HG02840 (cell line): ENCODE measurements at regions not wholly inside any gene's neighbourhood (a gene's known extent, or its start where the extent isn't known, plus 50 kb on each side); places are given as distances from the start of the nearest gene placed in this dataset.
A peak's percentile ranks its signal among the peaks of the same experiment; 100 is the strongest.
"Not testable (repeated sequence)": the region's sequence is repeated elsewhere in the genome, so short reads cannot be mapped to it uniquely, and the experiment has no call there.

Experiments used
- ATAC-seq: cut with Tn5 transposase; IDR thresholded peaks from one replicate; pipeline ENCODE4 v1.9.1; 2021; ENCODE audit warnings: mild to moderate bottlenecking, moderate library complexity, moderate number of reproducible peaks; ENCODE audit not compliant: unreplicated experiment, low FRiP score

DNA sequence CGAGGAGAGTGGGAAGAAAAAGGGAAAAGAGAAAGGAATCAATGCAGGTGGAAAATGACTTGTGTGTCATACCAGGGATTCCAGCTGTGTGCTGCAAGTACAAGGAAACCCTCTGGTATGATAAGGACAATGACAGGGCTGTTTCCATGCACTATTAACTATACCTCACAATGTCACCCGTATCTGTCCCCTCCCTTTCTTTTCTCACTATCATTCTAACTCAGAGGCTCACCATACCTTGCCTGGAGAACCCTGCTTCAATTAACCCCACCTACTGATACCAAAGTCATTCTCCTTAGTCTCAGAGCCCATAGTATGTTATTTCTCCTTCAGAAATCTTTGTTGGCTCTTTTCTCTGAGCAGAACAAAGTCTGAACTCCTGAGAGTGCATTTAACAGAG, 236.2 kb upstream of the NREP start:
- no peak for ATAC-seq

DNA sequence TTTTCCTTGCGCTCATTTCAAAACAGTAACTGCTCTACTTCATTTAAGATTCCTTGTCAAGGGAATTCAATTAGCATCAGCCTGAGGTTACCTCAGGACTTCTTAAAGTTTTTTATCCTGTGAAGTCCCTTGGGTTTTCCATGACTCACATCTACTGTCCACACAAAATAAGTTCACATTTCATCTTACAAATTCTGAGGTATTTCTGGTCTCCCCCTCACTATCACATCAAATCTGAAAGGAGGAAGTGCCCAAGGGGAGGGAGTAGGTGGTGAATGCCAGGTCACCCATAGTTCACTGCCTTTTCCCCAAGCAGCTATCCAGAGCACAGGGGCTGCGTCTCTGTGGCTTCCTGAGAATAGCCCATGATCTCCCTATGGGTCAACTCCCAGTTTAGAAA, 227.1 kb upstream of the NREP start:
- no peak for ATAC-seq

DNA sequence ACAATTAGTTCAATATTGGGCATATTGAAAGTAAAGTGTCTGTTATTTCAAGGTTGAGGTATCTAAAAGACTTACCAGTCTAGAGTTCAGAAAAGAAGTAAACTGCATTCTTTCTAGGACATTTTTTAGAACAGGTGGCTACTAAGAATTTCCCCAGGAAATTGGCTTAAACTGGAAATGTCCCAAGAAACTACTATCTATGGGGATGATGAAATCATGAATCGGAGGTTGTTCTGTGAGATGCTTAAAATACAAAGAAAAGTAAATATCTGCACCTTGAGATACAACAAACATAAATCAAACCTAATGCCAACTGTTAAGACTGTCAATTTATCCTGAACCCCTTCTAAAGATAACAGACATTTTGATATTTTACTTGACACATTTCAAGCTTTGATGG, 226.5 kb upstream of the NREP start:
- no peak for ATAC-seq

DNA sequence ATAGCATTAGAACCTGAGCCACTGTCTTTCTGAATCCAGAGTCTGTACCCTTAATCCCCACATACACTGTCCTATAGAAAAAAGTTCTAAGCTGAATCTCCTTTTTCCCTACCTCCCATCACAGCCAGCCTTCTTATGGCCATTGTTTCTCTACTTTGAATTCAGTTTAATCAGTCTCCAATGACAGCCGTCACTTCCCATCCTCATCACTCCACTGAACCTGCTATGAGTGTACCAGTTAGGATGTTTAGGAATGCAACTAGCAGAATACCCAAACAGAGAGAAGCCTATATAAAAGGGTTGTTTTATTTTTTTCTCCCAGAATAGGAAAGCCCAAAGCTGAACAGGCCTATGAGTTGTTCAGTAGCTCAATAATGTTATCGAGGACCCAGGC, 220.4 kb upstream of the NREP start:
- ATAC-seq: no peak

DNA sequence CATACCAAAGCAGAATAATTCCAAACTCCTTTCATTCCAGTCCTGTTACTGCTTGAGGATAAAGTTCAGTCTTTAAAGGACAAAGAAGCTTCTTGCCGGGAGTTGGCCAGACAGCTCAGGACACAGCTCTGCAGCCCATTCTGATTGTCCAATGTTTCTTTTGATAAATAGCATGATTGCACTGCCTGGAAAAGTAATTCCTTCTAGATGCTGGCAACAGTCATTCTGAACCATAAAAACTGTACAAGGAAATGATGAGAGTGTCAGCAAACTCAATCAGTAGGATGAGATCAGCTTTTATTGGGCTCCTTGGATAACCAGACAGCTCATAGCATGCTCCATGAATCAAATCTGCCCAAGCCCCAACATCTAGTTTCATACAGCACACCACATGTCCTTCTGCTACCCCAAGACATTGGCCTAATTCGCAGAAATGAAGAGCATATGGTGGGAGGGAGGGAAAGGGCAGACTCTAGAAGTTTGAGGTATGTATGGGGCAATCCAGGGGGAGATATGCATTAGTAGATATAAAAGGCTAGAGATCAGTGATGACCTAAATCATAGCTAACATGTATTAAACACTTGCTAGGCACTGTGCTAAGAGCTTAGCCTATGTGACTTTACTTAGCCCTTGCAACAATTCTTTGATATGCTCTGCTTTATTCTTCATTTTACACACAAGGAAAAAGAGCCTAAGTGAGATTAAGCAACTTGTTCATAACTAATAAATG, 219.9 kb upstream of the NREP start:
- ATAC-seq: no peak

DNA sequence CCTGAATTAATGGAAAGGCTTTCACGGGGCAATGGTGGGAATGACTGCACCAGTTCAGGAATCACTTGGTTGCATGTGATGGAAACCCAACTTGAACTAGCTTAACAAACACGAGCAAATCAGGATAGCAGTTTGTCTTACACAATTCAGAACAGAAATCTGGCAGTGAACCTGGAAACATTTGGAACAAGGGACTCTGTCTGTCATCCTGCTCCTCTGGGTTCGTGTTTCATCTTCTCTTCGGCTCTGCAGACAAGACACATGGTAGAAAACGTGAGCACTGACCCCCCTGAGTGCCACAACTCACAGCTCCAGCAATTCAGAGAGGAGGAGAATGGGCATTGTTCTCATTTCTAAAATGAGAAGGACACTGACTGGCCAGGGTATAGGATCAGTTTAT, 218.1 kb upstream of the NREP start:
- ATAC-seq: no peak

DNA sequence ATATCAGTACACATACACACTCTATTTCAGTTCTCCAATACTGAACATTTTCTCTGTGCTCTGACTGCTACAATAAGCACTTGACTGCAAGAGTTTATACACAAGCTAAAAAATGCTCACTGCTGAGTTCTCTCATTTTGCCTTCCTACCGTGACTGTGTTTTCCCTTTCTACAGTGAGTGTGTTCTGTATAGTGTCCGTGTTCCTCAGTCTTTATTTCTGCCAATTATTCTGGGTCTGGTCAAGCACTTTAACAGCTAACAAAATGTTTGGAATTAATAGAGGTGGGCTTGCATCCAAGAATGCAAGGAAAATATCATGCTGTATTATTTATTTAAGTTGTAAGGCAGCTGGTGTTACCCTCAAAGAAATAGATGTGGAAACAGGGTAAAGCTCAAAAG, 217.0 kb upstream of the NREP start:
- no peak for ATAC-seq

DNA sequence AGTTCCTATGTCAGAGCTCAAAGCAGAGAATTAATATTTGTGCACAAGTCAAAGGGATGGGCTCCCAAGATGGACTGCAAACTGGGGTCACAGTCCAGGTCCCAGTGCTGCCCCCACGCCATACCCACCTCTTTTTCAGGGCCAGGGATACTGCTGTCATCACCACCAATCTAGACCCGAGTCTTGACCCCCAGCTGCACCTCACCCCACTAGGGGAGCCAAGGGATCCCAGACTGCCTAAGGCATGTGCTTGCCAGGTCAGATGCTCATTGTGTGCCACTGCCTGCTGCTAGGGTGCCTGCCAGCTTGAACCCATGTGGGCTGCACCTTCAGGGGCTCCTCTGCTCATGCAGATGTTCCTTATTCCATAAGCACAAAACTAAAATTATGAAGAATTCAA, 215.6 kb upstream of the NREP start:
- ATAC-seq: no peak

DNA sequence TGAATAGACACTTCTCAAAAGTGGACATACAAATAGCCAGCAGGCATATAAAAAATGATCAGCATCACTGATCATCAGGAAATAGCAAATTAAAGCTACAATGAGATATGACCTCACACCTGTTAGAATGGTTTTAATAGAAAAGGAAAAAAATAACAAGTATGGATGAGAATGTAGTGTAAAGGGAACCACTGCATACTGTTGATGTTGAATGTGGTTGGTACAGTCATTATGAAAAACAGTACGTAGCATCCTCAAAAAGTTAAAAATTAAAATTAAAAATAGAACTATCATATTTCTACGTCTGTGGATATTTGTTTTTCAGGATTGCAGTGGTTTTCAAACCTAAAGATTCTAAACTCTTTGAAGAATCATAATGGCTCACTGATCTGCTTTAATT, 215.1 kb upstream of the NREP start:
- ATAC-seq: no peak

DNA sequence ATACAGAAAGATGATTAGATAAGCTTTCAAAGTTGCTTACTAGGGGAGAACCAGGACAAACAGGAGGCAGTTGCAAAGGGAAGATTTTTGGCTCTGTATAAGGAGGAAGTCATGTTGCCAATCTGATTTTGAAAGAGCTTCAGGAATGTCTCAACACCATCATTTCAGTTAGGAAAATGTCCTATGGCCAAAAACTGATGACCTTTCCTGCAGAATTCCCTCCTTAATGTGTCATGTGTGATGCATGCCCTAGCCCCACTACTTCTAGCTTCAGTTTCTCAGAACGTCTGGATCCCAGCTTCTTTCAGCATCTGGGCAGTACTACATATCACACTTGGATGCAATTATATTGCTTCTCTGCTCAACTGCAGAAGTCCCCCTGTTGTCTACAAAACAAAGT, 211.5 kb upstream of the NREP start:
- no peak for ATAC-seq

DNA sequence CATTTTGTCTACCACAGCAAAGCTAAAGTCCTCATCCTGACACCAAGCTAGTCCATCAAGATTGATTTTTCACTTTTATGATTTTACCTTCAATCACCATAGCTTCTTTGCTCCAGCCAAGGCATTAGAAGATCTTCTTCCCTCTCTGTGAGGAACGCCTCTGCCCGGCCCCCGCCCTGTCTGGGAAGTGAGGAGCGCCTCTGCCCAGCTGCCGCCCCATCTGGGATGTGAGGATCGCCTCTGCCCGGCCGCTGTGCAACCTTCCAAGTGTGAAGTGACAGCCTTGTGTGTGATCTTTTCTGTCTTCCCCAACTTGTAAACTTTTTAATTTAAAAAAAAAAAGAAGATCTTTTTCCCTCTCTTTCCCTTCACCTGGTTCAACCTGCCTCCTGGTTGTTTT, 210.5 kb upstream of the NREP start:
- ATAC-seq: no peak

DNA sequence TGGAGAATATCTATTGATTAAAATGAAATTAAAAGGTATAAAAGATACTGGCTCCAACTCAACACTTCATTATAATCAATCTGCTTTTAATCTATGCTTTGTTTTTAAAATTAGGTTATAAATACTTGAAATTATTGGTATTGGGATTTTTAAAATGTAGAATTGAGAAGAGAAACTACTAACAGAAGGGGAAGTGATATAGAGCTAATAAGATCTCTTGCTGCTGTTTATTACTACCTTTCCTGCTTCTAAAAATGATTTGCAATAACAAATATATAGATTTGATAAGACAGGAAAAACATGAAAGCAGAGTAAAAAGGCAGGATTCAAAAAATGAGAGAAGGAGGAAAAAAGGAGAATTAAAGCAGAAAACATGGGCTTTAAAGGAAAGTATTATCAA, 209.3 kb upstream of the NREP start:
- no peak for ATAC-seq

DNA sequence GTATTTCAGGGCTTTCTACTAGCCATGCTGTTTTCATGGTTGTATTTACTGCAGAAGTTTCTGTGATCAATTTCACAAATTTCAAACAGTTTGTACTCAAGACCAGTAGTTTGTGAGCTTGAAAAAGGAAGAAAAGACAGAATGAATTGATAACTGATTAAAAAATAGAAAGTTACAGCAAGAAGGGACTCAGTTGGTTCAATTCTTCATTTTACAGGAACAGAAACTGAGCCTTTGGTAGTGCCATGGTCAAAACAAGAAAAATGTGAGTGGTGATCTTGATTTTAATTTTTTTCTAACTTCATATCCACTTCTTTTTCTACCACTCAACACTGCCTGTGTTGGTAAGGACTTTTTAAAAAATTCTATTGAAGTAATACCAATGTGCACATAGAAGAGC, 206.6 kb upstream of the NREP start:
- ATAC-seq: no peak

DNA sequence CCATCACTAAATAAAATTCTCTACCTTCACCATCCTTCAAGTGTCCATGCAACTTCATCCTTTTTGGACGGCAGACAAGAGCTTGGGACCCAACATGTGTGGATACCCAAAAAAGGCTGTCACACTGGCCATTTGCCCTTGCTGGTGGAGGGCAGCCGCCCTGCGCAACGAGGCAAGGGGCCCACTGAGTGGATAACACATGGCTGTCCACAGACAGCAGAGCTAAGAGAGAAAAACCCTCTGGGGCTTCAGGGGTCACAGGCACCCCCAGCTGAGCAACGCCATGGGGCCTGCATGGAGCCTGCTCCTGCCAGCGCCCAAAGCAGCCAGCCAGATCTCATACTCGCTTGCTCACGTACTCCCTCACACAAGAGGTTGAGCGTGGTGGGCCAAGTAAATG, 205.9 kb upstream of the NREP start:
- no peak for ATAC-seq

DNA sequence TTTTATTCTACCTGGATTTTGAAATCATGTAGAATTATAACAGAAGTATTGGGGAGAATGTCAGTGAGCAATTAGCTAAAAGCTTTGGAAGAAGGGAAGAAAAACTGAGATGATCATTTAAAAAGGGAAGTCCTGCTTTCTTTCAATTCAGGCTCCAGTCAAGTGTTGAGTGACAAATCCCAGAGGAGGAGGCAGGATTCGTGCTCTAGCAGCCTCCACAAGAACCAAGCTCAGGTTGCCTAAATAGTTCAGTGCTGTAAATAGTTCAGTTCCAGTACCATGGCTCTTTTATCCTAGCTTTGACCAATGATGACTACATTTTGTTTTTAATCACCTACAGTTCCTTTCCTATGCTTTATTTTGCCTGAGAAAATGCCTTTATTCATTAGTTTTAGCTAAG, 204.9 kb upstream of the NREP start:
- ATAC-seq: no peak

DNA sequence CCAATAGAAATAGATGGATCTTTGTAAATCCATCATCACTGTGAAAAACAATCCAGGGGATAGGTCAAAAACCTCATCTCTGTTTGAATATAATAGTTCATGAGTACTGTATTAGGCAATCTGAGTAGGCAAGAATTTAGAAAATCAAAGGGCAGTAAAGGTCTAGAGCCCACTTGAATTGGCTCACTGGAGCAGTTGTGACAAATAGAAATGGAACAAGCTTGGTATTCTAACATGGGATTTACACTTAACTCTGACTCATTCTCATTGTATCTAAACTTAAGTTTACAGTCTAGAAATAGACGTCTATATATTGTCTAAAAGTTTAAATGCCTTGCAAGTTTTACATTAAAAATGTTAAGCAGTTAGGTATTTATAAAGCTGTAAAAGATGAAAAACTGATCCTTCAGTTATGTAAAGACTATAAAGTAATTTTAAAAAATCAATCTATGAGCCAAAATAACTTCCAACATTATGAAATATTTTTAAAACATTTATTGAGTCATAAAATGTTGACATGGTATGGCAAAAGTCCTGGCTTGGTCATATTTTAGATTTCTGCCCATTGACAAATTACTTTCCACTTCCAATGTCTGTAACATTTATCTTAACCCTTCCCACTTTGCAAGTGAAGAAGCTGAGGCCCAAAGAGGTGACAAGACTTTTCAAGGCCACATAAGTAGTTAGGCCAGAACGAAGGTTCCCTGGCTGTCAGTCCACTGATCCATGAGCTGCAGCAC, 203.7 kb upstream of the NREP start:
- no peak for ATAC-seq

DNA sequence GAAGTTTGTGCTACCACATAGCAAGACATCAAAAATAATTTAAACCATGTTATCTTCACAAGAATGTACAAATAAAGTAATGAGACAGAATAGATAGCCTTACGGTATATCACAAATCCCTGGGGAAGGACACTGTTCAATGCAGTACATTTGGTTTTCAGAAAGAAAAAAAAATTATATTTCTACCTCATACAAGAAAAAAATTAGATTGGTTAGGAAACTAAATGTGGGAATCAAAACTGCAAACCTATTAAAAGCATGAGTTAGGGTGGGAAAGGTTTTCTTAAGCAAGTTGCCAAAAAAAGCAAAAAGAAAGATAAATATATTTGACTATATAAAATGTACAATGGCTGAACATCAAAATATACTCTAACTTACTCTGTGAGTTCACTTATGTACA, 201.9 kb upstream of the NREP start:
- no peak for ATAC-seq

DNA sequence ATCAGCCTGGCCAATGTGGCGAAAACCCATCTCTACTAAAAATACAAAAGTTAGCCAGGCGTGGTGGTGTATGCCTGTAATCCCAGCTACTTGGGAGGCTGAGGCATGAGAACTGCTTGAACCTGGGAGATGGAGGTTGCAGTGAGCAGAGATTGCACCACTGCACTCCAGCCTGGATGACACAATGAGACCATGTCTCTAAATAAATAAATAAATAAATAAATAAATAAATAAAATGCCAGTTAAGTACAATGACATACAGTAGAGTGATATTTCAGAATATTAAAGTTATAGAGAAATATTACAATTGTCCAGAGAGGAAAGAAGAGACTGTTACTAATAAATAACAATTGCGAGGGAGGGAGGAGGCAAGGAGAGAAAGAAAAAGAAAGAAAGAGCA, 199.8 kb upstream of the NREP start:
- not testable (repeated sequence) for ATAC-seq

DNA sequence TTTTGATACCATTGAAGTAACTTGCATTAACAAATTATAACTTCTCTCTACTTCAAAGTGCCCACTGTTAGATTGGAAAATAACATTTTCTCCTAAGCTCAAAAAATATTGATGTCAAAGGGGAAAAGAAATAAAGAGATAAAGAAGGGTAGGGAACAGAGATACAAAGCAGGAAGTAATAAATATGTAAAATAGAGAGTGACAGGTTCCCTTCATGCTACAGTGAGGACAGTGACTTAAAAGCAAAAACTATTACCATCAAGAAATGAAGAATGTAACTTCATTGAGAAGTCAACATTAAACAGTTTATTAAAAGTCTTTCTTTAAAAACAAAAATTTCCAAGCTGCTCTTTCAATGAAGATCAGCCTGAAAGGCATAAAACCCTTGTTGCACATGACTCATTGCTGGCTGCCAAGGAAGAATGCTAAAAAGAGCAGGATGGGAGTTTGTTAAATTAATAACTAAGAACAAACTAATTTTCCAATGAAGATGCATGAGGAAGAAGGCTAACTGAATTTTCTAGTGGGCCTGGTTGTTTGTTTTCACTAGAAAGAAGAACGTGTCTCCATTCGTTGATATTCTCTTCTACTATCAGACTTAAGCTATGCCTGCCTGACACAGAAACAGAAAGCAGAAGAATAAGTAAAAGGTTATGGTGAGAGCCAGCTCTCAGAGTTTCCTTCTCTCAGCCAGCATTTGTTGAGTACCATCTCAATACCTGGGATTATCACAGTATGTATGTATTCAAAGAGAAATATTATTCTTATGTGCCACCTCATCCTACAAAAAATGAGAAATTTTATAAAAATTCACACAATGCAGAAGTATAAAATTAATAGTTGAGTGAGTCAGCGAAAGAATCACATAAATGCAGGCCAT, 197.8 kb upstream of the NREP start:
- peak; percentile 64 for ATAC-seq

DNA sequence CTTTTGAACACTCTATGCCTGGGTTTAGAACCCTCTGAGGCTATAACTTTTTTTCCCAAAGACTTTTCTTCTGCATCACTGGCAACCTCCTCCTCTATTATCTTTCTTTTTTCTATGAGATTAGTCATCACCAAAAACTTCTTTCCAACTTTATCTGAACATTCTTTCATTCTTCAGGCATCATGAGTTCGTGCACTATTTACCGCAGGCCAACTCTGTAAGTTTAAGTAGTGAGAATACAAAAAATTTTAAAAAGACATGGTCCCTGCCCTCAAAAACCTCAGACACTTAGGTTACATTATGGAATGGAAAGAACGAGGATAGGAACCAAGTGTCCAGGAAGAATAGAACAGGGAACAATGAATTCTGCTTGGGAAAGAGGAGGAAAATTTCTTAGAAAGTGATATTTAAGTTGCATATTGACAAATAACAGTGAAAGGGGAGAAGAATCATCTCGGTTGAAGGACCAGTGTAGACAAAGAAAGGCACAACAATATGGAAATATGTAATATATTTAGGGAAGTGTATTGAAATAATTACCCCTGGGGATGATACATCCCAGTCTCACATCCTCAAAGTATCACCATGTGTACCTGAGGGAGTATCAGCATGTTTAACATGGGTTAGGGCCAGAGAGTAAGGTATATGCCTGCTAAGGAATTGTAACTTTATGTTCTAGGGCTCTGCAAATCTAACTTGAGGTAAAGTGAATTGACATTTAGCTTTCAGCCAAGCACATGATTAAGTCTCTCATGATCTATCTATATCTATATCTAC, 196.5 kb upstream of the NREP start:
- no peak for ATAC-seq

DNA sequence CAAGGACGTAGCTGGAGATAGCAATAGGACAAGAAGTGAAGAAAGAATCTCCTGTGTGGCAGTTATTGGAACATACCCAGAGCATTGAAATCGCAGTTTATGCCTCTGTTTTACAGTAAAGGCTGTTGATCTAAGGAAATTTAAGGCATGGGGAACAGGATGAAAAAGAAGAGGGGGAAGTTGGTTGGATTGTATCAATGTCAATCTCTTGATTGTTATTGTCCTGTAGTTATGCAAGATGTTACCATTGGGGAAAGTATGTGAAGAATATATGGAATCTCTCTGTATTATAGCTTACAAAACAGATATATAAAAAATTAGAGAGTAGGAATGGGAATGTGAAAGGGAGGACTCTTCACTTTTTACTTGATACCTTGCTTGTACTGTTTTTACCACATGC, 195.6 kb upstream of the NREP start:
- no peak for ATAC-seq
